ENCODE measurements at regions not wholly inside any gene's neighbourhood (a gene's known extent, or its start where the extent isn't known, plus 50 kb on each side); places are given as distances from the start of the nearest gene placed in this dataset.

GRCh38 chr2:200064879-200065278 lies 109.5 kb downstream of the MAIP1 start:
- no peaks in the 10 kb centered on the region for H3K4me1 ChIP-seq (ENCODE audit: insufficient read depth, low read length, poor library complexity, severe bottlenecking)
- no peak overlapping the region for H3K27ac ChIP-seq (ENCODE audit: low read depth, low read length, poor library complexity, severe bottlenecking)
- no TSS peak for BruUV-seq (replicated peaks)
- H2AFZ ChIP-seq (ENCODE audit: low read length) = no peak overlapping the region
- H3K4me2 ChIP-seq (ENCODE audit: low read length) = no peak overlapping the region
- ChIA-PET POLR2A (no interaction called here), CTCF (ENCODE audit: unreplicated experiment) (no interaction called here)
- H3K36me3 ChIP-seq (ENCODE audit: insufficient read depth, low read length) = no peaks in the 10 kb centered on the region
- intact Hi-C loops (cut with micrococcal nuclease; ENCODE audit: unreplicated experiment) = no loop called here
- no peaks in the 10 kb centered on the region for H3K9me2 ChIP-seq (ENCODE audit: insufficient read depth, low read length)
- no peak for DNase-seq (ENCODE audit: low spot score)
- H3K9me3 ChIP-seq (ENCODE audit: low read length) = no peaks in the 10 kb centered on the region
- no peak overlapping the region for H3K4me3 ChIP-seq (ENCODE audit: low read depth, low read length, poor library complexity, severe bottlenecking)
- H4K20me1 ChIP-seq (ENCODE audit: insufficient read depth, low read length) = no peaks in the 10 kb centered on the region
- no peaks in the 10 kb centered on the region for H3K79me2 ChIP-seq (ENCODE audit: insufficient read depth, low read depth, low read length)
- no peak for TF ChIP-seq CTCF (conservative IDR thresholded peaks at IDR 0.05; ENCODE audit: low read length)
- TF ChIP-seq EZH2phosphoT487 (IDR thresholded peaks at IDR 0.05; ENCODE audit: borderline replicate concordance, low read depth, low read length) = no peak

GRCh38 chr2:200065477-200065876 lies 110.1 kb downstream of the MAIP1 start:
- H3K4me3 ChIP-seq (ENCODE audit: low read depth, low read length, poor library complexity, severe bottlenecking) = no peak overlapping the region
- BruUV-seq (replicated peaks) = no TSS peak
- TF ChIP-seq CTCF (conservative IDR thresholded peaks at IDR 0.05; ENCODE audit: low read length) (no peak), EZH2phosphoT487 (IDR thresholded peaks at IDR 0.05; ENCODE audit: borderline replicate concordance, low read depth, low read length) (no peak)
- H2AFZ ChIP-seq (ENCODE audit: low read length) = no peak overlapping the region
- no peak overlapping the region for H3K4me2 ChIP-seq (ENCODE audit: low read length)
- DNase-seq (ENCODE audit: low spot score) = no peak
- no peaks in the 10 kb centered on the region for H3K9me3 ChIP-seq (ENCODE audit: low read length)
- no peaks in the 10 kb centered on the region for H3K36me3 ChIP-seq (ENCODE audit: insufficient read depth, low read length)
- no peaks in the 10 kb centered on the region for H3K4me1 ChIP-seq (ENCODE audit: insufficient read depth, low read length, poor library complexity, severe bottlenecking)
- intact Hi-C loops (cut with micrococcal nuclease; ENCODE audit: unreplicated experiment) = no loop called here
- POLR2A ChIA-PET = no interaction called here
- CTCF ChIA-PET (ENCODE audit: unreplicated experiment) = no interaction called here
- H3K9me2 ChIP-seq (ENCODE audit: insufficient read depth, low read length) = no peaks in the 10 kb centered on the region
- H4K20me1 ChIP-seq (ENCODE audit: insufficient read depth, low read length) = no peaks in the 10 kb centered on the region
- no peak overlapping the region for H3K27ac ChIP-seq (ENCODE audit: low read depth, low read length, poor library complexity, severe bottlenecking)
- no peaks in the 10 kb centered on the region for H3K79me2 ChIP-seq (ENCODE audit: insufficient read depth, low read depth, low read length)

GRCh38 chr2:200066417-200066816 lies 111.0 kb downstream of the MAIP1 start:
- H3K27ac ChIP-seq (ENCODE audit: low read depth, low read length, poor library complexity, severe bottlenecking) = no peak overlapping the region
- H3K9me3 ChIP-seq (ENCODE audit: low read length) = no peaks in the 10 kb centered on the region
- ChIA-PET CTCF (ENCODE audit: unreplicated experiment) (no interaction called here), POLR2A (interaction anchor here (1.1 kb wide), 1 partner anchor 16 kb away, joined by 3 read pairs; no protein-coding TSS in a partner anchor)
- no peak overlapping the region for H2AFZ ChIP-seq (ENCODE audit: low read length)
- BruUV-seq (replicated peaks) = no TSS peak
- intact Hi-C loops (cut with micrococcal nuclease; ENCODE audit: unreplicated experiment) = no loop called here
- no peak for TF ChIP-seq CTCF (conservative IDR thresholded peaks at IDR 0.05; ENCODE audit: low read length)
- no peaks in the 10 kb centered on the region for H3K79me2 ChIP-seq (ENCODE audit: insufficient read depth, low read depth, low read length)
- no peaks in the 10 kb centered on the region for H4K20me1 ChIP-seq (ENCODE audit: insufficient read depth, low read length)
- H3K4me3 ChIP-seq (ENCODE audit: low read depth, low read length, poor library complexity, severe bottlenecking) = no peak overlapping the region
- H3K4me1 ChIP-seq (ENCODE audit: insufficient read depth, low read length, poor library complexity, severe bottlenecking) = no peaks in the 10 kb centered on the region
- DNase-seq (ENCODE audit: low spot score) = no peak
- no peaks in the 10 kb centered on the region for H3K36me3 ChIP-seq (ENCODE audit: insufficient read depth, low read length)
- no peaks in the 10 kb centered on the region for H3K9me2 ChIP-seq (ENCODE audit: insufficient read depth, low read length)
- H3K4me2 ChIP-seq (ENCODE audit: low read length) = no peak overlapping the region

Measured in OCI-LY7 (cell line).